Occipital lobe (tissue), 1 donor: ENCODE measurements at regions not wholly inside any gene's neighbourhood (a gene's known extent, or its start where the extent isn't known, plus 50 kb on each side); places are given as distances from the start of the nearest gene placed in this dataset.
"Not testable (repeated sequence)": the region's sequence is repeated elsewhere in the genome, so short reads cannot be mapped to it uniquely, and the experiment has no call there.

Source experiments
- DNase-seq: peaks from one replicate; lab custom pipeline; 2025; lab: John Stamatoyannopoulos, UW

- no peak for DNase-seq
Observed at GRCh38 chr6:144474904-144475303, 189.8 kb downstream of the UTRN start.

- DNase-seq: no peak
Observed at GRCh38 chr6:144475411-144475810, 190.3 kb downstream of the UTRN start.

GRCh38 chr6:144476286-144476685 lies 191.2 kb downstream of the UTRN start:
- no peak for DNase-seq

- DNase-seq: no peak
Observed at GRCh38 chr6:144477396-144477795, 192.3 kb downstream of the UTRN start.

GRCh38 chr6:144477856-144478255 lies 192.7 kb downstream of the UTRN start:
- DNase-seq: no peak

GRCh38 chr6:144478483-144478882 lies 193.3 kb downstream of the UTRN start:
- no peak for DNase-seq

- DNase-seq: no peak
Observed at GRCh38 chr6:144479991-144480390, 194.9 kb downstream of the UTRN start.

GRCh38 chr6:144480473-144480872 lies 195.3 kb downstream of the UTRN start:
- no peak for DNase-seq

- DNase-seq: no peak
Observed at GRCh38 chr6:144481527-144481926, 196.4 kb downstream of the UTRN start.

GRCh38 chr6:144482142-144482541 lies 197.0 kb downstream of the UTRN start:
- DNase-seq: peak; percentile 1

GRCh38 chr6:144485531-144485930 lies 200.4 kb downstream of the UTRN start:
- DNase-seq: no peak

GRCh38 chr6:144488590-144488989 lies 203.5 kb downstream of the UTRN start:
- DNase-seq: no peak

- DNase-seq: no peak
Observed at GRCh38 chr6:144493035-144493910, 208.1 kb downstream of the UTRN start.

- not testable (repeated sequence) for DNase-seq
Observed at GRCh38 chr6:144495076-144495475, 209.9 kb downstream of the UTRN start.

GRCh38 chr6:144497650-144498049 lies 212.5 kb downstream of the UTRN start:
- no peak for DNase-seq

- DNase-seq: no peak
Observed at GRCh38 chr6:144500892-144501291, 215.8 kb downstream of the UTRN start.

- DNase-seq: not testable (repeated sequence)
Observed at GRCh38 chr6:144505214-144505613, 220.1 kb downstream of the UTRN start.

- not testable (repeated sequence) for DNase-seq
Observed at GRCh38 chr6:144506051-144506450, 220.9 kb downstream of the UTRN start.

GRCh38 chr6:144507772-144508312 lies 222.7 kb downstream of the UTRN start:
- not testable (repeated sequence) for DNase-seq

- DNase-seq: no peak
Observed at GRCh38 chr6:144510859-144511258, 225.7 kb downstream of the UTRN start.

- DNase-seq: no peak
Observed at GRCh38 chr6:144515761-144516160, 230.6 kb downstream of the UTRN start.

- no peak for DNase-seq
Observed at GRCh38 chr6:144519426-144519825, 234.3 kb downstream of the UTRN start.
